ENCODE measurements at regions not wholly inside any gene's neighbourhood (a gene's known extent, or its start where the extent isn't known, plus 50 kb on each side); places are given as distances from the start of the nearest gene placed in this dataset.
"Not testable (repeated sequence)": the region's sequence is repeated elsewhere in the genome, so short reads cannot be mapped to it uniquely, and the experiment has no call there.

GRCh38 chr20:52031206-52031562, 160.4 kb downstream of the ZFP64 start:
- TF ChIP-seq EZH2 (IDR thresholded peaks at IDR 0.05; ENCODE audit: low read length) (no peak), CTCF (optimal IDR thresholded peaks at IDR 0.05 in 1 of 3, IDR thresholded peaks at IDR 0.05 in 1 of 3, conservative IDR thresholded peaks at IDR 0.05 in 1 of 3; ENCODE audit: extremely low read depth in 1 of 3, insufficient read depth in 2 of 3, low read length in 3 of 3) (no peak)
- no peaks in the 10 kb centered on the region for H3K4me1 ChIP-seq (ENCODE audit: control insufficient read depth, extremely low read depth, insufficient read depth, low read length)

GRCh38 chr20:52029129-52029528, 162.4 kb downstream of the ZFP64 start:
- H3K79me2 ChIP-seq (ENCODE audit: control insufficient read depth, insufficient read depth, low read length); H3K27ac ChIP-seq (ENCODE audit: control insufficient read depth, insufficient read depth, low read length); H2AFZ ChIP-seq (ENCODE audit: control insufficient read depth, low read length); H3K9me1 ChIP-seq (ENCODE audit: control insufficient read depth, extremely low read depth, insufficient read depth, low read length); H3K9me3 ChIP-seq (ENCODE audit: control insufficient read depth, low read depth, low read length); dilution Hi-C loops (cut with MboI; ENCODE audit: extremely low pct_ligation_motif_present, low sequenced_read_pairs); H3K27me3 ChIP-seq (ENCODE audit: control insufficient read depth, extremely low read depth, insufficient read depth, low read length); H3K36me3 ChIP-seq (ENCODE audit: control insufficient read depth in 2 of 2, extremely low read depth in 1 of 2, insufficient read depth in 2 of 2, low read length in 2 of 2); H3K4me2 ChIP-seq (ENCODE audit: control insufficient read depth, extremely low read depth, insufficient read depth, low read depth, low read length); DNase-seq (ENCODE audit: low read depth, low spot score); FAIRE-seq; H3K9ac ChIP-seq (ENCODE audit: control insufficient read depth, extremely low read depth, insufficient read depth, low read length); H4K20me1 ChIP-seq (ENCODE audit: control insufficient read depth, extremely low read depth, insufficient read depth, low read length); H3K4me1 ChIP-seq (ENCODE audit: control insufficient read depth, extremely low read depth, insufficient read depth, low read length); H3K4me3 ChIP-seq (ENCODE audit: control insufficient read depth in 2 of 3, extremely low read depth in 1 of 3, insufficient read depth in 2 of 3, low read depth in 1 of 3, low read length in 3 of 3): not testable (repeated sequence)

More at GRCh38 chr20:52031206-52031562, 160.4 kb downstream of the ZFP64 start:
- H3K79me2 ChIP-seq (ENCODE audit: control insufficient read depth, insufficient read depth, low read length), result no peaks in the 10 kb centered on the region
- H3K9me1 ChIP-seq (ENCODE audit: control insufficient read depth, extremely low read depth, insufficient read depth, low read length), result no peaks in the 10 kb centered on the region
- no peak overlapping the region for H3K4me2 ChIP-seq (ENCODE audit: control insufficient read depth, extremely low read depth, insufficient read depth, low read depth, low read length)
- dilution Hi-C loops (cut with MboI; ENCODE audit: extremely low pct_ligation_motif_present, low sequenced_read_pairs), result no loop called here
- H3K27me3 ChIP-seq (ENCODE audit: control insufficient read depth, extremely low read depth, insufficient read depth, low read length), result no peaks in the 10 kb centered on the region
- H3K27ac ChIP-seq (ENCODE audit: control insufficient read depth, insufficient read depth, low read length), result no peak overlapping the region
- H2AFZ ChIP-seq (ENCODE audit: control insufficient read depth, low read length), result no peak overlapping the region
- FAIRE-seq, result no peak
- no peak overlapping the region for H3K9ac ChIP-seq (ENCODE audit: control insufficient read depth, extremely low read depth, insufficient read depth, low read length)
- no peaks in the 10 kb centered on the region for H3K9me3 ChIP-seq (ENCODE audit: control insufficient read depth, low read depth, low read length)
- H3K36me3 ChIP-seq (ENCODE audit: control insufficient read depth in 2 of 2, extremely low read depth in 1 of 2, insufficient read depth in 2 of 2, low read length in 2 of 2), result no peaks in the 10 kb centered on the region
- H3K4me3 ChIP-seq (ENCODE audit: control insufficient read depth in 2 of 3, extremely low read depth in 1 of 3, insufficient read depth in 2 of 3, low read depth in 1 of 3, low read length in 3 of 3), result no peak overlapping the region
- no peak for DNase-seq (ENCODE audit: low read depth, low spot score)
- no peaks in the 10 kb centered on the region for H4K20me1 ChIP-seq (ENCODE audit: control insufficient read depth, extremely low read depth, insufficient read depth, low read length)

DNA sequence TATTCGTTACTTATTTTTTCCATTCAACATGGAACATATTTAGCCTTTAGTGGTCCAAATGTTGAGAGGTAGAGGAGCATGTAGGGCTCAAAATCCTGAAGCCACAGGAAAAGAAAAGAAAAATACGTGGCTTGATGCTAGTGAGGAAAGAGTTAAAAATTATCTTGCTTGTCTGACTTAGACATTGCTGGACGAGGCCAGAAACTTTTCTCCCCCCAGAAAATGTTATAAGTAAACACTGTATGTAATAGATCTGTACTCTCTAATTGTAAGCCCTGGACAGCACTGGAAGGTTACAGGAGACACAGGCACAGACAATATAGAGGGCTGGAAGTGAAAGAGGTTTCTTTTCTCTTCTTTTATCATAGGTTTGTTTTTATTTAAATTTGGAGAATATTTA, 165.6 kb downstream of the ZFP64 start:
- no peaks in the 10 kb centered on the region for H3K79me2 ChIP-seq (ENCODE audit: control insufficient read depth, insufficient read depth, low read length)
- no peak overlapping the region for H2AFZ ChIP-seq (ENCODE audit: control insufficient read depth, low read length)
- peaks cover 3% of the 10 kb centered on the region for H3K4me1 ChIP-seq (ENCODE audit: control insufficient read depth, extremely low read depth, insufficient read depth, low read length)
- no peak for TF ChIP-seq EZH2 (IDR thresholded peaks at IDR 0.05; ENCODE audit: low read length)
- TF ChIP-seq CTCF (optimal IDR thresholded peaks at IDR 0.05 in 1 of 3, IDR thresholded peaks at IDR 0.05 in 1 of 3, conservative IDR thresholded peaks at IDR 0.05 in 1 of 3; ENCODE audit: extremely low read depth in 1 of 3, insufficient read depth in 2 of 3, low read length in 3 of 3), result no peak
- DNase-seq (ENCODE audit: low read depth, low spot score) (no peak), FAIRE-seq (no peak)
- no peak overlapping the region for H3K4me2 ChIP-seq (ENCODE audit: control insufficient read depth, extremely low read depth, insufficient read depth, low read depth, low read length)
- dilution Hi-C loops (cut with MboI; ENCODE audit: extremely low pct_ligation_motif_present, low sequenced_read_pairs), result no loop called here
- H4K20me1 ChIP-seq (ENCODE audit: control insufficient read depth, extremely low read depth, insufficient read depth, low read length), result no peaks in the 10 kb centered on the region
- H3K4me3 ChIP-seq (ENCODE audit: control insufficient read depth in 2 of 3, extremely low read depth in 1 of 3, insufficient read depth in 2 of 3, low read depth in 1 of 3, low read length in 3 of 3), result no peak overlapping the region
- no peak overlapping the region for H3K27ac ChIP-seq (ENCODE audit: control insufficient read depth, insufficient read depth, low read length)
- no peaks in the 10 kb centered on the region for H3K27me3 ChIP-seq (ENCODE audit: control insufficient read depth, extremely low read depth, insufficient read depth, low read length)
- no peaks in the 10 kb centered on the region for H3K9me3 ChIP-seq (ENCODE audit: control insufficient read depth, low read depth, low read length)
- H3K9me1 ChIP-seq (ENCODE audit: control insufficient read depth, extremely low read depth, insufficient read depth, low read length), result no peaks in the 10 kb centered on the region
- H3K9ac ChIP-seq (ENCODE audit: control insufficient read depth, extremely low read depth, insufficient read depth, low read length), result no peak overlapping the region
- no peaks in the 10 kb centered on the region for H3K36me3 ChIP-seq (ENCODE audit: control insufficient read depth in 2 of 2, extremely low read depth in 1 of 2, insufficient read depth in 2 of 2, low read length in 2 of 2)
